ENCODE measurements at regions not wholly inside any gene's neighbourhood (a gene's known extent, or its start where the extent isn't known, plus 50 kb on each side); places are given as distances from the start of the nearest gene placed in this dataset.

GRCh38 chr7:46143949-46144917, 223.2 kb upstream of the IGFBP3 start:
- no peak for DNase-seq

- DNase-seq = no peak
Measured at GRCh38 chr7:46143421-46143820, 222.3 kb upstream of the IGFBP3 start.

GRCh38 chr7:46139079-46139478, 218.0 kb upstream of the IGFBP3 start:
- DNase-seq = no peak

GRCh38 chr7:46137725-46138124, 216.7 kb upstream of the IGFBP3 start:
- no peak for DNase-seq

GRCh38 chr7:46135557-46135956, 214.5 kb upstream of the IGFBP3 start:
- DNase-seq = no peak

- DNase-seq = no peak
Measured at GRCh38 chr7:46134795-46135194, 213.7 kb upstream of the IGFBP3 start.

- DNase-seq = no peak
Measured at GRCh38 chr7:46134385-46134784, 213.3 kb upstream of the IGFBP3 start.

- no peak for DNase-seq
Measured at GRCh38 chr7:46133751-46134150, 212.7 kb upstream of the IGFBP3 start.

- DNase-seq = no peak
Measured at GRCh38 chr7:46133072-46133471, 212.0 kb upstream of the IGFBP3 start.

- no peak for DNase-seq
Measured at GRCh38 chr7:46131916-46132795, 211.1 kb upstream of the IGFBP3 start.

- no peak for DNase-seq
Measured at GRCh38 chr7:46129831-46130230, 208.8 kb upstream of the IGFBP3 start.

GRCh38 chr7:46127814-46128213, 206.7 kb upstream of the IGFBP3 start:
- DNase-seq = no peak

- DNase-seq = no peak
Measured at GRCh38 chr7:46126675-46127300, 205.7 kb upstream of the IGFBP3 start.

- DNase-seq = no peak
Measured at GRCh38 chr7:46123756-46124343, 202.8 kb upstream of the IGFBP3 start.

GRCh38 chr7:46115410-46115809, 194.3 kb upstream of the IGFBP3 start:
- no peak for DNase-seq

- DNase-seq = no peak
Measured at GRCh38 chr7:46109437-46109836, 188.4 kb upstream of the IGFBP3 start.

- DNase-seq = no peak
Measured at GRCh38 chr7:46108272-46108671, 187.2 kb upstream of the IGFBP3 start.

GRCh38 chr7:46107610-46108217, 186.6 kb upstream of the IGFBP3 start:
- DNase-seq = no peak

- no peak for DNase-seq
Measured at GRCh38 chr7:46100521-46100920, 179.4 kb upstream of the IGFBP3 start.

GRCh38 chr7:46099076-46099475, 178.0 kb upstream of the IGFBP3 start:
- no peak for DNase-seq

- DNase-seq = no peak
Measured at GRCh38 chr7:46091071-46091470, 170.0 kb upstream of the IGFBP3 start.

Measured in muscle of arm (tissue), 1 donor.